OCI-LY3 (cell line): ENCODE measurements at regions not wholly inside any gene's neighbourhood (a gene's known extent, or its start where the extent isn't known, plus 50 kb on each side); places are given as distances from the start of the nearest gene placed in this dataset.

Experiments
- EZH2phosphoT487 ChIP-seq: fragments of 200-600 bp; shearing (Covaris generic); IDR thresholded peaks from 2 replicates; pipeline ENCODE4 v1.6.1; 2018; ENCODE audit warnings: antibody characterized with exemption, mixed run types, low read depth
- TF ChIP-seq, protein P1 (sequence below): fragments of 200-600, 300-600 bp; sonication (generic); IDR thresholded peaks from 2 replicates; pipeline ENCODE4 v1.5.1; 2014; ENCODE audit warnings: antibody characterized with exemption, low read length, low read depth

DNA sequence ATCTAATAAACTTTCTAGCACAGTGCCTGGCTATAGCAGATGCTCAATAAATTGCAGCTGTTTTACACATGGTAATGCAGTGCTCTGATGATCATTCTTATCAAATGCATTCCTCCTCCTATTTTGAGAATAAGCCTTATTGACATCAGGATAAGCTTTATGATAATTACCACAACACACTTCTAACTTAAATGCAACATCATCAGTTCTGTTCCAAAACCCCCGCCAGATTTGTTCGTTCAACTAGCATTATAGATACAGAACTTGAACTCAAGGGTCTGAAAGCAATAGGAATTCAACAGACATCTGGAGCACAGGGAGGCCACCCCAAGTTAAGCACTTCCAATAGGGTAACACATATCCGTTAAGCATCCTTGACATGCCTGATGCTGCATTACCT, 684.4 kb upstream of the LMCD1 start:
- TF ChIP-seq, protein P1, sequence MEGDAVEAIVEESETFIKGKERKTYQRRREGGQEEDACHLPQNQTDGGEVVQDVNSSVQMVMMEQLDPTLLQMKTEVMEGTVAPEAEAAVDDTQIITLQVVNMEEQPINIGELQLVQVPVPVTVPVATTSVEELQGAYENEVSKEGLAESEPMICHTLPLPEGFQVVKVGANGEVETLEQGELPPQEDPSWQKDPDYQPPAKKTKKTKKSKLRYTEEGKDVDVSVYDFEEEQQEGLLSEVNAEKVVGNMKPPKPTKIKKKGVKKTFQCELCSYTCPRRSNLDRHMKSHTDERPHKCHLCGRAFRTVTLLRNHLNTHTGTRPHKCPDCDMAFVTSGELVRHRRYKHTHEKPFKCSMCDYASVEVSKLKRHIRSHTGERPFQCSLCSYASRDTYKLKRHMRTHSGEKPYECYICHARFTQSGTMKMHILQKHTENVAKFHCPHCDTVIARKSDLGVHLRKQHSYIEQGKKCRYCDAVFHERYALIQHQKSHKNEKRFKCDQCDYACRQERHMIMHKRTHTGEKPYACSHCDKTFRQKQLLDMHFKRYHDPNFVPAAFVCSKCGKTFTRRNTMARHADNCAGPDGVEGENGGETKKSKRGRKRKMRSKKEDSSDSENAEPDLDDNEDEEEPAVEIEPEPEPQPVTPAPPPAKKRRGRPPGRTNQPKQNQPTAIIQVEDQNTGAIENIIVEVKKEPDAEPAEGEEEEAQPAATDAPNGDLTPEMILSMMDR = no peak
- TF ChIP-seq EZH2phosphoT487 = no peak
